GM19452 (cell line): ENCODE measurements at regions not wholly inside any gene's neighbourhood (a gene's known extent, or its start where the extent isn't known, plus 50 kb on each side); places are given as distances from the start of the nearest gene placed in this dataset.
A peak's percentile ranks its signal among the peaks of the same experiment; 100 is the strongest.
"Not testable (repeated sequence)": the region's sequence is repeated elsewhere in the genome, so short reads cannot be mapped to it uniquely, and the experiment has no call there.

Experiments used
- ATAC-seq: cut with Tn5 transposase; IDR thresholded peaks from one replicate; pipeline ENCODE4 v1.9.1; 2021; ENCODE audit not compliant: unreplicated experiment

DNA sequence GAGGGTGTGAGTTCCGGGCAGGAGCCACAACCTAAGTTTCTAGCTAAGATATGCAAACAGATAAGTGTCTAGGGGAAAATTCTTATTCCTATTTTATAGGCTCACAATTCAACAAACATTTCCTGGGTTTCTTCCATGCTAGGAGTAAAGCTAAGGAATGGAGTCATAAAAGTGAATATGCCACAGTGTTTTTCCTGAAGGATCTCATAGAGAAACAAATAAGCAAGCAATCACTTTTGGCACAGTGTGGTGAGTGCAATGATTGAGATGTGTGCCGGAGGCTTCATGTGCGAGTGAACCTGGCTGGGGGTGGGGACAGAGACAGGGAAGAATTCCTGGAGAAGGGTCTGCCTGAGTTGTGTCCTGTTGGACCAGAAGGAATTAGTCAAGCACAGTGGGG is 147.4 kb downstream of the TENT5C start:
- ATAC-seq = no peak

DNA sequence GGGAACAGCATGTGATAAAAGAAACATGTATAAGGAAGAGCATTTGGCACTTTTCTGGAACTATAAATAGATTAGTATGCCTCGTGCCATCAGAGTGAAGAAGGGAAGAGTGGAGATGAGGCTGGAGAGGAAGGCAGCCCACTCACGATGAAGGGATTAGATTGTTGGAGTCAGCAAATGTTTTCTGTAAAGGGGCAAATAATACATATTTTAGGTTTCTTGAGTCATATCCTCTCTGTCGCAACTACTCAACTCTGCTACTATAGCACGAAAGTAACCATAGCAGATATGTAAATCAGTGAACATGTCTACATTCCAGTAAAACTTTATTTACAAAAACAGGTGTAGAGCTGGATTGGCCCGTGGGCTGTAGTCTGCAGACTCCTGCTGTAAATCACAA is 147.8 kb downstream of the TENT5C start:
- ATAC-seq = no peak

DNA sequence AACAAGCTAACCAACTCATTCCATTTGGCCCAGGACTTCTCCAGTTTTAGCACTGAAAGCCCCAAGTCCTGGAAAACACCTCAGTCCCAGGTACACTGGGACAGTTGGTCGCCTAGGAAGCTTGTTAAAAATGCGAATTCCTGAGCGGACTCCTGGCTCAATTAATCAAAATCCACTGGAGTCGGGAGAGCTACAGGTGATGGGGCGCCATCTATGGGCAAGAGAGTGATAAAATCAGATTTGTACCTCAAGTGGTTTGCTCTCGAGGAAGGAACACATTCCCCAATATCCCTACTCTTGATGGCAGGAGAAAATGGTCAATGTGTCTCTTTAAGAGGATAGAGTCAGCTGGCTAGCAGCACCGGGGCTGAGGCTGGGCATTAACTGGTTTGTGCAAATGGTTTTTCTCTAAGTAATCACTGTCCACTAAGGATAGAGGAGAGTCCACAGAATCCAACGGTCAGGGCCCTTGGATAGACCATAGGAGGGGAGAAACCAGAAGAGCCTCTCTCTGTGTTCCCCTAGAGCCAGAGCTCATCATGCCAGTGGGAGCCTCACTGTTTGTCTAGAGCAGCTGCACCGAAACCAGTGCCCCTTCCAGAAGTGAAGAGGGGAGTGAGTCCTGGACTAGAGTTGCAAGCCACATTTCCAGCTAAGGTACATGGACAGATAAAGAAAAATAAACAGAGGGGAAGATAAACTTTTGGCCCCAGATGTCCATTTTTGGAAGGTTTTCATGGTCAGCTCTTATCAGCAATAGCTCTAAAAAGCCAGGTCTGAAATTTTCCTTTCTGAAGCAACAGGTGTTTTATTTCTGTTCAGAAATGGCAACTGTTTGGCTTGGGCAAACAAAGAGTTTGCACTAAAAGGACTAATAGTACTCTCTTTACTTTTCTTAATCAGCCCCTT is 148.5 kb downstream of the TENT5C start:
- ATAC-seq = no peak

DNA sequence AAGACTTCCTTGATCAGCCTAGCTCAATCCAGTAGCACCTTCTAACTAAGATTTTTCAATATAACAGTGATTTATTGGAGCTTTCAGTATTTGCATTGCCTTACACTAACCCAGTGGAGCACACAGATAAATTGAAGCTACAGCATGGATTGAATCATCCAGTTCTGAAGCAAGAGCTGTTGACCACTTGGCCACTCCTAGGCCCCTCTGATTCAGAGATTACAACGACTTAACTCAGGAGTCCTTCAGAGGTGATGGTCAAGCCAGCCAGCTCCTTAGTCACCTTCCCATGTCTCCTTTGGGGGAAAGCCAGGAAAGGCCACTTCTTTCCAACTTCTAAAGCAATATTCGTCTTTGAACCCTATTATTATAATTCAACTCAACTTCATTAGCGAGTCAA is 151.8 kb downstream of the TENT5C start:
- ATAC-seq = no peak

DNA sequence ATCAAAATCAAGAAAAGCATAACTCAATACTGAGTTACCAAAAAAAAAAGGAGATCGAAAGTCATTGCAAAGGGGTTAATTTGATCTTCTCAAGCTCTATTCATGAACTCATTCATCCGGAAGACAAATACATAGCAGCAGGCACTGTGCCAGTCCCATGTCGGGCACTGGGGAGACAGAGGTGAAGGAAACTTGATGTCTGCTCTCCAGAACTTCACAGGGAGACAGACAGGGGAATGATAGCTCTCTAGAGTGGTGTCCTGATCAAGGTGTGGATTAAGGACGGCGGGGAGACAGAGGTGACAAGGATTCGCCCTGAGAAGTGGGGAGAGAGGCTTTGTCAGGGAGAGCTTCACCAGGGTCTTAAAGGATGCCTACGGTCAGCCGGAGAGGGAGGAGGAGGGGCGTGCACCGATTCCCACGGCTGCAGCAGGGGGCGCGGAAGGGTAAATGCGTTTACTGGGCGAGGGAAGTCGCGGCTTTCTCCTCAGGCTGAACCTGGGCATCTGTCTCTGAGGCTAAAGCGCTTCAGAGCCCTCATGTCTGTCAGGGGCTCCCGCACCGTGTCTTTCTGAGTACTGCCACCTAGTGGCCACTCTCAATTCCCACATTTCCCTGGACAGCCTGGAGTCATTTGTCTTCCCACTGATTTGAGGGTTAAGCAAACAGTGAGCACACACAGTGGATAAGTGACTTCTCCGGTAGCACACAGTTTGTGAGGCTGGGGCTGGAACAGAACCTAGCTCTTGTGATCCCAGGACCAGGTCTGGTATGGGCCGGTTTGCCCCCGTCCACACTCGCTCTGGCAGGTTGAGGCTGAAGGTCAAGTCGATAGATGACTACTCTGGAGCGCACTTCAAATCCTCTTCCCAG is 152.8 kb downstream of the TENT5C start:
- ATAC-seq = peak; percentile 81

DNA sequence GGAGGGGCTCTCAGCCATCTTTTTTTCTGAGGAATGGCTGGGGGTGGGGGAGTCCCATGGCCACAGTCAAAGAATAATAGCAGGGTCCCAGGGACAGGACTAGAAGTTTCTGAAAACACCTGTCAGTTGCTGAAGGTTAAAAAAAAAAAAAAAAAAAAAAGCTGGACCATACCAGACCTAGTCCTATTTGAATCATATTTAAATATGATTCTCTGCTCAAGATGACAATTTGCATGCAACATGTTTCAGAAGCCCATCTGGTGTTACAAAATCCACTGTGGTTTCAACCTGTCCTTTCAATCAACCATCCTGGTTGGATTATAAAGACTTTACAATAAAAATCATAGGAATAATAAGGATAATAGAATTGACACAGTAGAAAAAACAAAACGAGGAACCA is 153.7 kb downstream of the TENT5C start:
- ATAC-seq = no peak

DNA sequence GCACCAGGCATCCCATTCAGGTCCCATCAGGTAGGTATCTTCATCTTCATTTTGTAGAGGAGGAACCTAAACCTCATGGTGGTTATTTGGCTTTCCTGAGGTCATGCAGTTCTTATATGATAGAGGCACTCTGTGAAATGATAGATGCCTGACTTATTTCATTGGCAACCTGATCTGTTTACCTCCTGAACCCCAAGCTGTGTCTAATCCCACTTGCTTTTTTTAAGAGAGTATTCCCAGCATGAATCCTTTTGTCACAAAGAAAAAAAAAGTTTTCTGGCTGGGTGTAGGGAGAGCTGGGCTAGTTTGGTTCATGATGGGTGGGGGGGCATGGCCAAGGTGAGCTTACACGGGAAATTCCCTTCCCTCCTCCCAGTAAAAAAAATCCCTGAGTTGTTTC is 154.2 kb downstream of the TENT5C start:
- no peak for ATAC-seq

DNA sequence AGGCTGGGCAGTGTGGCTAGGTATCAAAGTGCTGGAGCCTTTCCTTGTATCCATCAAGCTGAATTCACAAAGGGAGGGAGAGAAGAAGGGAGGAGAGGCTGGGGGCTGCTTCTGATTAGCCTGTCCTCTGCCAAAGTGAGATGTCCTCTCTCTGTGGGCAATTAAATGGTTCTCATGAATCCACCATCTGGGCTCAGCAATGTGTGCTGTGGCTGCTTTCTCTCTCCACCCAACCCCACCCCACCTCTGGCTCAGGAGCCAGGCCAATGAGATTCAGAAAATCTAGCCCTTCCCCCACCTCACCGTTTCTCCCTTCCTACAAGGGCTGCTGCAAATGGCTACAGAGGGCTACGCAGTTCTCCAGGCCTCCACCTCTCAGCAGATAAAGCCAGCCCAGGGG is 154.6 kb downstream of the TENT5C start:
- no peak for ATAC-seq

DNA sequence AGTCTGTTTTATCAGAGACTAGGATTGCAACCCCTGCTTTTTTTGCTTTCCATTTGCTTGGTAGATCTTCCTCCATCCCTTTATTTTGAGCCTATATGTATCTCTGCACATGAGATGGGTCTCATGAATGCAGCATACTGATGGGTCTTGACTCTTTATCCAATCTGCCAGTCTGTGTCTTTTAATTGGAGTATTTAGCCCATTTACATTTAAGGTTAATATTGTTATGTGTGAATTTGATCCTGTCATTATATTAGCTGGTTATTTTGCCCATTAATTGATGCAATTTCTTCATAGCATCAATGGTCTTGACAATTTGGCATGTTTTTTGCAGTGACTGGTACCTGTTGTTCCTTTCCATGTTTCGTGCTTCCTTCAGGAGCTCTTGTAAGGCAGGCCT is 161.7 kb downstream of the GDAP2 start:
- not testable (repeated sequence) for ATAC-seq

DNA sequence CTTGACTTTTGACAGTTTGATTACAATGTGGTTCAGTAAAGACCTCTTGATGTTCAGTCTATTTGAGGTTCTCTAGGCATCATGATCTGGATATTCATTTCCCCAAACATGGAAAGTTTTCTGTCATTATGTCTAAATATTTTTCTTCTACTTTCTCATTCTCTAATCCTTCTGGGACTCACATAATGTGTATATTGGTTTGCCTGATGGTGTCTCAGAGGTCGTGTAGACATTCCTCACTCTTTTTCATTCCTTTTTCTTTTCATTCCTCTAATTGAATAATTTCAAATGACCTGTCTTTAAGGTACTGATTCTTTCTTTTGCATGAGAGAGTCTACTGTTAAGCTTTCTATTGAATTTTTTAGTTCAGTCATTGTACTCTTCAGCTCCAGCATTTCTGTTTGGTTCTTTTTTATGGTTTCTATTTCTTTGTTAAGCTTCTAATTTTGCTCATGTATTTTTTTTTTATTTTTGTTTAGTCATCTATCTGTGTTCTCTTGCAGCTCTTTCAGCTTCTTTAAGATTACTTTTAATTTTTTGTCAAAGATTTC is 158.4 kb downstream of the GDAP2 start:
- no peak for ATAC-seq

DNA sequence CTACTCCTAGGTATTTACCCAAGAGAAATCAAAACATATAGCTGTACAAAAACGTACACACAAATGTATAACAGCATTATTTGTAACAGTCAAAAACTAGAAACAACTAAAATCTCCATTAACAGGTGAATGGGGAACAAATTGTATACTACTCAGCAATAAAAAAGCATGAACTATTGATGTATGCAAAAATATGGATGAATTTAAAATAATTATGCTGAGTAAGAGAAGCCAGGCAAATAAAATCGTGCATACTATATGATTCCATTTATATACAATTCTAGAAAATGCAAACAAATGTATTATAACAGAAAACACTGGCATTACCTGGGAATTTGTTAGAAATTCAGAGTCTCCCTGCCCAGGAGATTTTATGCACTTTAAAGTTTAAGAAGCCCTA is 150.1 kb downstream of the GDAP2 start:
- ATAC-seq = no peak

DNA sequence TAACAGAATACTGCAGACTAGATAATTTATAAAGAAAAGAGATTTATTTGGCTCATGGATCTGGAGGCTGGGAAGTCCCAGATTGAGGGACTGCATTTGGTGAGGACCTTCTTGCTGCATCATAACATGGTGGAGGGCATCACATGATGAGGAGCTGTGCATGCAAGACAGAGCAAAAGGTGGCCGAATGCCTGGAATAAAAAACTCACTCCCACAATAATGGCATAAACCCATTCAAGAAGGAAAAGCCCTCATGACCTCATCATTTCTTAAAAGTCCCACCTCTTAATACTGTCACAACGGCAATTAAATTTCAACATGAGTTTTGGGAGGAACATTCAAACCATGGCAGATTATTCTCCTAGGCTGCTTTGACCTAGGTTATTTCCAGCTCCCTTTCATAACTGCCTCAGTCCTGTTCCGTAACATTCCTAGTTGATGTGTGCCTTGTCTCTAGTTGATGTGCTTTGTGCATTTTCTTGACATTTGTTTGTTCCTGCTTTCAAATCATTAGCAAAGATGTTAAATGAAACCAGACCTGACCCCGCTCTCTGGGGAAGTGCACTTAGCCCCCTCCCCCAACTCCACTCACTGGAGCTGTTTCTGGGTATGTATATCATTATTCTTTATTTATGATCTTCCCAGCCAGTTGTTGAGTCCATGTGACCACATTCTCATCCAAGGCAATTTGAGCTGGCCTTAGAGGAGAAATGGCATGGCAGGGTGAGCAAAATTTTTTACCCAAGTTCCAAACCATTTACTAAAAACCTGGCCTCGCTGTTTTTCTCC is 148.5 kb downstream of the GDAP2 start:
- no peak for ATAC-seq

DNA sequence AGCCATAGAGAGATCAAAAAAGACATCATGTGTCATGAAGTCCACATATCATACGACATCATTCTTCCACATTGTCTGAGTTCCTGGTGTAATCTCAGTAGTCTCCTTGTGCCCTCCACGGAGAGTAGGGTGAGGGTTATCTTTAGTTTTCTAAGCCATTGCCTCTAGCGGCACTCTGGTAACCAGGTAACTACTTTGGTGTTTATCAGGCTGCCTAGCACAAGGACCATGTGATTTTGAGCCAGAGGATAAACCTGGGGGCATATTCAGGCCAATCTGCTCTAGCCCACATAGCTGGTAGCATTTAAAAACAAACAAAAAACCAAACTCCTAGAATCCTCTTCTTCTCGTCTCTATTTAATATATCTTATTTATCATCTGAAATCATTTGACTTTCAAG is 147.4 kb downstream of the GDAP2 start:
- ATAC-seq = no peak

DNA sequence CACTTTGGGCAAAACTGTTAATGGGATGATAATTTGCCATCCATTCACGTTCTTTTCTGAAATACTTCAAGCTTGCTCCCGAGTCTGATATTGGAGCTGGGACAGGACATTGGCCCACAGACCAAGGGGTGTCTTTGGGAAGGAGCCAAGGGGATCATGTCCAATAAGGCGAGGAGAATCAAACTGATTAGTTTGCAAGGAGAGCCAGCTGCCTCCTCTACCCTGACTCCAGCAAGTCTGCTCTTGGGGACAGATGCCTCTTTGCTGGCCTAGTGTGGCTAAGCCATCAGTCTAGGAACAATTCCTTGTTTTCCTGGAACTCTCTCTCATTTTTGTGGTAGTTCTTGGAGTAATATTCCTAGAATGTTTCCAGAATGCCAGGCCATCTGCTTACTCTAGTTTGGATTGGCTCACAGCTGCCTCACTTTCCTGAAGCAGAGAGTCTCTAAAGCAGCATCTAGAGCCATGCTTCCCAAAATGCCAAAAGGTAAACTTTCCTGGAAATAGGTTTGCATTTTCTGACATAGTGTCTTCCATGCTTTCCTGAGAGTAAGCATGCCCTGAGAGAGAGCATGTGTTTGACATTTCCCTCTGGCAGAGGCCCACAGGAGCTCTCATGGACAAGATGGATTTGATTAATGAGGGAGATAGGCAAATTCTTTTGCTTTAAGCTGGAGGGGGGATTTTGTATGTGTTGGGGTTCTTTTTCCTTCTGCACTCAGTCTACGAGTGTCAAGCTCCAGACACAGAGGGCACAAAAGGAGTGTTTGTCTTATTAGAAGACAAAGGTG is 145.6 kb downstream of the GDAP2 start:
- ATAC-seq = no peak

DNA sequence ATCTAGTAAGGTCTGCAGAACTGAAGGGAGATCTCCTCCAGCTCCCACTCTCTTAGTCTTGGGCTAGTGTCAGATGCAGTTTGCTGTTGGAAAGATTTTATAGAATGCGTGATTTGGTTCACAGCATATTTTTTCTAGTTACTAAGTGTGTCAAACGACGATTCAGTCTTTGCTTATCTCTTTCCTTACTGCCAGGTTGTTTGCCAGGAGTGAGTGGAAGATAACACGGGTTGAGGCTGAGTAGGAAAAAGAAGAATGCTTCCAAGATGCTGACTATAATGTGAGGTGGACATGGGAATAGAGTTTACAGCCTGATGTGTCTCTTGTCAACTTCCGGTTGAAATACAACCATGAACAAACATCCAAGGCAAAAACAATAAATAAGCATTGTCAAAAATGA is 141.4 kb downstream of the GDAP2 start:
- no peak for ATAC-seq

DNA sequence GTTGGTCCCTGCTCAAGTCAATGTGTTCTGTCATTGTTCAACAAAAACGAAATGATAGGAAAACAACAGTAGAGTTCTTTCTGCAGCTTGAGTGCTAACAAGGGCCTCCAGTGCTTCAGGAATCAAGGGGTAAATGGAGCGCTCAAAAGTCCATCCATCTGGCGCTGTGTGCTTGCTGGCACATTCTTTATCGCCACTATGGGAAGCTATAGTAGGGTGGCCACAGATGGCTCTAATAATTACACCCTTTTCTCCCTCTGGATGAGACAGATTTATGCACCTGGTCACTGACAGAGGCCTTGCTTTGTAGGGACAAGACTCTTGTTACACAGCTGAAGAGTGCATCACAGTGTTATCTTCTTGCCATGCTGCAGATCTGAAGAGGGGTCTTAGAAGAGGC is 136.0 kb downstream of the GDAP2 start:
- no peak for ATAC-seq

DNA sequence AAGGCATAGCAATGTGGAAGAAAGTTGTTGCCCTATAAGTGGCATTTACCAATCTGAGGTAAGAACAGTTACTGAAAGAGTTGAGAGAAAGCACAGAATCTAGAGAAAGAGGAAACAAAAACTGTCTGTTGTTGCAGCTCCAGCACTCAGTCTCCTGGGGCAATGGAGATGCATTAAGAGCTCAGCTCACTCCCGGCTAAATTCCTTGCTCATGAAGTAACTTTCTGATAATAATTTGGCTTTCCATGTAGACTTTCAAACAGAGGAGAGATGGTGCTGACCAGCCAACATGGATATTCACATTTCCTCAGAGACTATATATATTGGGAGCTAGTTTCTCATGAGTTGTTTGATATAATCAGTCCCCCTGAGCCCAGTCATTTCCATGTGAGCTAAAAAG is 135.3 kb downstream of the GDAP2 start:
- no peak for ATAC-seq

DNA sequence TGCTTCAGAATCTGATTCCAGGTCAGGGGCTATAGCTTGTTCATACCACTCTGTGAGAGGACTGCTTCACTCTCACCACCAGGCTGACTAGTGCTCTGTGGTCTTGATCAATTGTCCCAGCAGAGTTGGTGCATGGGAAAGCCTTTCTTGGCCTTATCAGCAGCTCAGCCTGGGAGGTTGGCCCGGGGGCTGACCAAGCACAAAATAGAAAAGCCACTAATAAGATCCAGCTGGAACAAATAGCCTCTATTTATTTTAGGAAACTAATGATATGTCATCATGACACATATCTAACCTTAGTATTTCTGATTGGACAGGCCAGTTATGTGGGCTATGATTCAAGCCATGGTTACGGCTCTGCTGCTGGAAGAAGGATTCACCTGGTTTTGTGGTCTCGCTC is 134.2 kb downstream of the GDAP2 start:
- ATAC-seq = no peak

DNA sequence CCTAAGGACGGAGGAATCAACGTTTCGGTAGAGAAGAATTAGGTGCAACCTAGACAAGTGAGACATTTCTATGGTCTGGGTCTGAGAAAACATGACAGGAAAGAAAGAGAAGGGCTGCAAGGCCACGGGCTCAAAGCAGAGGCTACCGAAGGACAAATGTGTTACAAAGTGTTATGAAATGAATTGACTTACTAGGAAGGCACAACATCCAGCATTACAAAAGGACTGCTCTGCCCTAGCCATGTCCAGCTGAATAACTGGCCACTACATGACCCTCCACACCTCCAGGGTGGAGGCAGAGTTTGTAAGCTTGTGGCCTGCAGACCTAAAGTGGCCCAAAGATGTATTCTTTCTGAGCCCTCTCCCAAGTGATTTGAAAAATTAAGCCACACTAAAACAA is 133.6 kb downstream of the GDAP2 start:
- no peak for ATAC-seq

DNA sequence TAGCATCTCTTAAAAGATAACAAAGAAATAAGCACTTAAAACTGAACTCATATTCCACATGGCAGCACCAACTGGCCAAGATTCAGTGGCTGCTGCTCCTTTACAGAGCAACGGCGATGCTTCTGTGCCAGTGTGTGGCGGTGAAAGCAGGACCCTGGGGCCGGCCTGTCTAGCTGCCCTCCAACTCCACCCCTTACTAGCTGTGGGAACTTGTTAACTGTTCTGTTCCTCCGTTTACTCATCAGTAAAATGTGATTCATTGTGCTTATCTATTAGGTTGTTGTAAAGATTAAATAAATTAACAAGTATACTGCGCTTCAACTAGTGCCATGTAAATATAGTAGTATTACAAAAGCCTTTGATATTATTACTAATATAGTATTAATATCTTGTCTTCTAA is 133.2 kb downstream of the GDAP2 start:
- ATAC-seq = no peak
